Stomach (tissue), 8 donors: ENCODE measurements at regions not wholly inside any gene's neighbourhood (a gene's known extent, or its start where the extent isn't known, plus 50 kb on each side); places are given as distances from the start of the nearest gene placed in this dataset.

Experiments
- DNase-seq, 2 donors: peaks; one replicate each; pipeline versions ENCODE4 v3.0.0 to v3.0.0-alpha.2; 2013 to 2019
- H3K27ac ChIP-seq, 5 donors: fragments of 200-600 bp in 4 of 5; sonication (generic) in 4 of 5; one replicate each; pipeline ENCODE4 v1.5.1; 2013 to 2019; ENCODE audit warnings: mild to moderate bottlenecking in 1 of 5, moderate library complexity in 1 of 5
- H3K27me3 ChIP-seq, 3 donors: fragments of 200-600 bp; sonication (generic); one replicate each; pipeline ENCODE4 v1.5.1; 2017 to 2019; ENCODE audit warnings: mixed run types in 1 of 3
- H3K36me3 ChIP-seq, 4 donors: fragments of 200-600 bp; sonication (generic); 1 replicate in 3 of 4; 2 replicates in 1 of 4; pipeline ENCODE4 v1.5.1; 2016 to 2019
- H3K4me1 ChIP-seq, 4 donors: fragments of 200-600 bp; sonication (generic); one replicate each; pipeline ENCODE4 v1.5.1; 2016 to 2019
- H3K4me3 ChIP-seq, 4 donors: fragments of 200-600 bp; sonication (generic) in 3 of 4; one replicate each; pipeline ENCODE4 v1.5.1; 2016 to 2019; ENCODE audit warnings: mild to moderate bottlenecking in 1 of 4
- H3K9me3 ChIP-seq, 4 donors: fragments of 200-600 bp; sonication (generic); one replicate each; pipeline ENCODE4 v1.5.1; 2016 to 2019
- CTCF ChIP-seq, 7 experiments: fragments of 450-650 bp in 4 of 7; fragments of 200-600 bp in 3 of 7; sonication (generic) in 3 of 7; IDR thresholded peaks; one replicate each; pipeline ENCODE4 v1.5.1; 2016 to 2019; ENCODE audit warnings: antibody characterized with exemption in 7 of 7, control low read depth in 2 of 7, mild to moderate bottlenecking in 1 of 7
- EP300 ChIP-seq: sonication (generic); formaldehyde crosslinking; IDR thresholded peaks from one replicate; pipeline ENCODE4 v1.6.1; 2017; ENCODE audit warnings: antibody characterized with exemption
- POLR2A ChIP-seq, 4 donors: fragments of 450-650 bp; IDR thresholded peaks; one replicate each; pipeline ENCODE4 v1.6.1; 2016; ENCODE audit warnings: antibody characterized with exemption in 4 of 4, control low read depth in 2 of 4, mild to moderate bottlenecking in 1 of 4, moderate library complexity in 1 of 4
- POLR2AphosphoS5 ChIP-seq, 3 donors: sonication (generic); formaldehyde crosslinking; IDR thresholded peaks; one replicate each; pipeline ENCODE4 v1.6.1; 2016; ENCODE audit warnings: antibody characterized with exemption in 3 of 3
- WGBS, 5 donors: extraction: QIAGEN DNeasy Blood & Tissue Kit in 3 of 5; methylation state at CpG; one replicate each; pipeline versions ENCODE4 v1.1.5 to v1.1.7; 2013 to 2018; 5-methylcytosine and 5-hydroxymethylcytosine counted together
- intact Hi-C: fragments of 100-400 bp; cut with DNase I; formaldehyde crosslinking; loops from one replicate; pipeline ENCODE4 v1.15.1; 2023; ENCODE audit warnings: low total_unique reads
- donor health status: healthy with polysubstance abuse.
- donor health status: Bipolar disorder and iron deficiency.
- donor health status: healthy.

- Histone ChIP-seq H3K36me3 (no peaks in the 10 kb centered on the region), H3K4me3 (peak overlapping the region in 3 of 4 donors; percentile 11 to 38 (median 20)), H3K9me3 (no peaks in the 10 kb centered on the region), H3K4me1 (no peaks in the 10 kb centered on the region), H3K27me3 (no peaks in the 10 kb centered on the region), H3K27ac (no peak overlapping the region)
- intact Hi-C loops = no loop called here
- 65 to 72% (median 69%) methylated on average over 8 of the region's 8 CpGs for WGBS, 5 donors
- DNase-seq = no peak
- TF ChIP-seq CTCF (IDR thresholded peaks at IDR 0.05) (no peak), EP300 (no peak), POLR2AphosphoS5 (IDR thresholded peaks at IDR 0.05) (no peak), POLR2A (IDR thresholded peaks at IDR 0.05) (no peak)
These were observed 377.9 kb upstream of the EMCN start for GRCh38 chr4:100895556-100896197.

GRCh38 chr4:100894339-100894870, 376.6 kb upstream of the EMCN start:
- H3K36me3 ChIP-seq = no peaks in the 10 kb centered on the region
- H3K4me1 ChIP-seq = no peaks in the 10 kb centered on the region
- intact Hi-C loops = no loop called here
- H3K4me3 ChIP-seq = no peak overlapping the region
- peak in 1 of 2 donors; percentile 22 for DNase-seq
- no peaks in the 10 kb centered on the region for H3K27me3 ChIP-seq
- WGBS, 5 donors = 69 to 91% (median 86%) methylated on average over 1 of the region's 1 CpG
- no peak for TF ChIP-seq CTCF (IDR thresholded peaks at IDR 0.05)
- TF ChIP-seq EP300 = no peak
- no peak for TF ChIP-seq POLR2A (IDR thresholded peaks at IDR 0.05)
- no peak for TF ChIP-seq POLR2AphosphoS5 (IDR thresholded peaks at IDR 0.05)
- no peaks in the 10 kb centered on the region for H3K9me3 ChIP-seq
- H3K27ac ChIP-seq = no peak overlapping the region

- no peaks in the 10 kb centered on the region for H3K4me1 ChIP-seq
- no peaks in the 10 kb centered on the region for H3K36me3 ChIP-seq
- DNase-seq = no peak
- TF ChIP-seq POLR2A (IDR thresholded peaks at IDR 0.05) = no peak
- TF ChIP-seq EP300 = no peak
- TF ChIP-seq CTCF (IDR thresholded peaks at IDR 0.05) = no peak
- no peak for TF ChIP-seq POLR2AphosphoS5 (IDR thresholded peaks at IDR 0.05)
- WGBS, 5 donors = 86 to 96% (median 92%) methylated on average over 2 of the region's 2 CpGs
- H3K4me3 ChIP-seq = no peak overlapping the region
- H3K9me3 ChIP-seq = peaks cover 0 to 6% (median under 1%) of the 10 kb centered on the region in 4 donors
- no peaks in the 10 kb centered on the region for H3K27me3 ChIP-seq
- intact Hi-C loops = no loop called here
- no peak overlapping the region for H3K27ac ChIP-seq
These were observed 374.0 kb upstream of the EMCN start for GRCh38 chr4:100891808-100892207.

- H3K4me3 ChIP-seq = no peak overlapping the region
- no peaks in the 10 kb centered on the region for H3K27me3 ChIP-seq
- DNase-seq = no peak
- H3K27ac ChIP-seq = no peak overlapping the region
- H3K9me3 ChIP-seq = peaks cover 0 to 15% (median 8%) of the 10 kb centered on the region in 4 donors
- intact Hi-C loops = no loop called here
- no peaks in the 10 kb centered on the region for H3K36me3 ChIP-seq
- H3K4me1 ChIP-seq = no peaks in the 10 kb centered on the region
- no peak for TF ChIP-seq POLR2AphosphoS5 (IDR thresholded peaks at IDR 0.05)
- TF ChIP-seq CTCF (IDR thresholded peaks at IDR 0.05) = no peak
- no peak for TF ChIP-seq EP300
- TF ChIP-seq POLR2A (IDR thresholded peaks at IDR 0.05) = no peak
These were observed 372.1 kb upstream of the EMCN start for GRCh38 chr4:100889898-100890297.
